Urinary bladder (tissue), 3 donors: ENCODE measurements at regions not wholly inside any gene's neighbourhood (a gene's known extent, or its start where the extent isn't known, plus 50 kb on each side); places are given as distances from the start of the nearest gene placed in this dataset.

ENCODE experiments used
- DNase-seq: peaks from one replicate; pipeline ENCODE4 v3.0.0-alpha.2; 2015; ENCODE audit errors: extremely low spot score
- H3K27ac ChIP-seq: one replicate; pipeline ENCODE4 v1.5.1; 2013; ENCODE audit warnings: low read depth, mild to moderate bottlenecking, moderate library complexity
- H3K36me3 ChIP-seq: one replicate; pipeline ENCODE4 v1.6.1; 2013; ENCODE audit warnings: mild to moderate bottlenecking, moderate library complexity; ENCODE audit not compliant: insufficient read depth
- H3K4me1 ChIP-seq: one replicate; pipeline ENCODE4 v1.6.1; 2013; ENCODE audit warnings: mild to moderate bottlenecking, moderate library complexity; ENCODE audit not compliant: insufficient read depth
- H3K4me3 ChIP-seq: one replicate; pipeline ENCODE4 v1.5.1; 2013; ENCODE audit warnings: low read depth, low read length
- WGBS: extraction: QIAGEN DNeasy Blood & Tissue Kit; methylation state at CpG from one replicate; pipeline ENCODE4 v1.1.7; 2013; 5-methylcytosine and 5-hydroxymethylcytosine counted together
- donor health status: healthy with polysubstance abuse.
- donor health status: healthy.

GRCh38 chr6:156513504-156513903, 263.7 kb upstream of the ARID1B start:
- no peak for DNase-seq
- Histone ChIP-seq H3K36me3 (no peaks in the 10 kb centered on the region), H3K4me3 (no peak overlapping the region), H3K27ac (no peak overlapping the region), H3K4me1 (no peaks in the 10 kb centered on the region)
- 59% methylated on average over 2 of the region's 2 CpGs for WGBS

GRCh38 chr6:156511570-156511969, 265.6 kb upstream of the ARID1B start:
- Histone ChIP-seq H3K27ac (no peak overlapping the region), H3K4me1 (no peaks in the 10 kb centered on the region), H3K4me3 (no peak overlapping the region), H3K36me3 (no peaks in the 10 kb centered on the region)
- DNase-seq = no peak

- H3K4me1 ChIP-seq = no peaks in the 10 kb centered on the region
- no peak overlapping the region for H3K27ac ChIP-seq
- 56% methylated on average over 5 of the region's 5 CpGs for WGBS
- H3K4me3 ChIP-seq = no peak overlapping the region
- no peak for DNase-seq
- H3K36me3 ChIP-seq = no peaks in the 10 kb centered on the region
These were observed 266.1 kb upstream of the ARID1B start for GRCh38 chr6:156511051-156511450.

GRCh38 chr6:156510242-156510641, 266.9 kb upstream of the ARID1B start:
- no peak for DNase-seq
- H3K4me3 ChIP-seq = no peak overlapping the region
- no peaks in the 10 kb centered on the region for H3K36me3 ChIP-seq
- 92% methylated on average over 2 of the region's 2 CpGs for WGBS
- H3K27ac ChIP-seq = no peak overlapping the region
- H3K4me1 ChIP-seq = no peaks in the 10 kb centered on the region

GRCh38 chr6:156509496-156509895, 267.7 kb upstream of the ARID1B start:
- no peak for DNase-seq
- H3K27ac ChIP-seq = no peak overlapping the region
- H3K4me1 ChIP-seq = no peaks in the 10 kb centered on the region
- no peak overlapping the region for H3K4me3 ChIP-seq
- no peaks in the 10 kb centered on the region for H3K36me3 ChIP-seq
- 94% methylated on average over 9 of the region's 9 CpGs for WGBS

- H3K36me3 ChIP-seq = no peaks in the 10 kb centered on the region
- no peak overlapping the region for H3K4me3 ChIP-seq
- H3K4me1 ChIP-seq = no peaks in the 10 kb centered on the region
- H3K27ac ChIP-seq = no peak overlapping the region
- WGBS = 90% methylated on average over 6 of the region's 6 CpGs
- DNase-seq = no peak
These were observed 268.3 kb upstream of the ARID1B start for GRCh38 chr6:156508923-156509322.

GRCh38 chr6:156508126-156508525, 269.1 kb upstream of the ARID1B start:
- no peak for DNase-seq
- 48% methylated on average over 5 of the region's 5 CpGs for WGBS
- Histone ChIP-seq H3K27ac (no peak overlapping the region), H3K36me3 (no peaks in the 10 kb centered on the region), H3K4me1 (no peaks in the 10 kb centered on the region), H3K4me3 (no peak overlapping the region)

- WGBS = 70% methylated on average over 15 of the region's 15 CpGs
- H3K4me1 ChIP-seq = no peaks in the 10 kb centered on the region
- no peak overlapping the region for H3K4me3 ChIP-seq
These were observed 269.5 kb upstream of the ARID1B start for GRCh38 chr6:156507656-156508055.

GRCh38 chr6:156507106-156507505, 270.1 kb upstream of the ARID1B start:
- Histone ChIP-seq H3K36me3 (no peaks in the 10 kb centered on the region), H3K27ac (no peak overlapping the region), H3K4me1 (no peaks in the 10 kb centered on the region), H3K4me3 (no peak overlapping the region)
- no peak for DNase-seq
- WGBS = 82% methylated on average over 6 of the region's 6 CpGs

More at GRCh38 chr6:156507656-156508055, 269.5 kb upstream of the ARID1B start:
- no peaks in the 10 kb centered on the region for H3K36me3 ChIP-seq
- no peak for DNase-seq
- H3K27ac ChIP-seq = no peak overlapping the region

GRCh38 chr6:156502969-156503504, 274.1 kb upstream of the ARID1B start:
- 90% methylated on average over 8 of the region's 8 CpGs for WGBS
- DNase-seq = no peak
- no peaks in the 10 kb centered on the region for H3K4me1 ChIP-seq
- no peak overlapping the region for H3K27ac ChIP-seq
- no peak overlapping the region for H3K4me3 ChIP-seq
- no peaks in the 10 kb centered on the region for H3K36me3 ChIP-seq

- 85% methylated on average over 2 of the region's 2 CpGs for WGBS
- DNase-seq = no peak
- no peak overlapping the region for H3K27ac ChIP-seq
- no peak overlapping the region for H3K4me3 ChIP-seq
- no peaks in the 10 kb centered on the region for H3K36me3 ChIP-seq
- no peaks in the 10 kb centered on the region for H3K4me1 ChIP-seq
These were observed 279.6 kb upstream of the ARID1B start for GRCh38 chr6:156497618-156498017.

GRCh38 chr6:156487877-156488276, 289.3 kb upstream of the ARID1B start:
- no peak overlapping the region for H3K27ac ChIP-seq
- no peak for DNase-seq
- no peaks in the 10 kb centered on the region for H3K4me1 ChIP-seq
- 80% methylated on average over 2 of the region's 2 CpGs for whole genome bisulfite sequencing
- H3K36me3 ChIP-seq = no peaks in the 10 kb centered on the region
- H3K4me3 ChIP-seq = no peak overlapping the region

GRCh38 chr6:156485150-156485549, 292.0 kb upstream of the ARID1B start:
- DNase-seq = no peak
- no peak overlapping the region for H3K4me3 ChIP-seq
- H3K36me3 ChIP-seq = no peaks in the 10 kb centered on the region
- H3K4me1 ChIP-seq = no peaks in the 10 kb centered on the region
- H3K27ac ChIP-seq = no peak overlapping the region

- DNase-seq = no peak
- 86% methylated on average over 5 of the region's 5 CpGs for WGBS
- no peaks in the 10 kb centered on the region for H3K36me3 ChIP-seq
- H3K27ac ChIP-seq = no peak overlapping the region
- H3K4me1 ChIP-seq = no peaks in the 10 kb centered on the region
- no peak overlapping the region for H3K4me3 ChIP-seq
These were observed 302.6 kb upstream of the ARID1B start for GRCh38 chr6:156474507-156475120.

GRCh38 chr6:156471000-156471399, 306.2 kb upstream of the ARID1B start:
- DNase-seq = no peak
- Histone ChIP-seq H3K27ac (no peak overlapping the region), H3K4me3 (no peak overlapping the region), H3K4me1 (no peaks in the 10 kb centered on the region), H3K36me3 (no peaks in the 10 kb centered on the region)
